Fibroblast of lung (primary cell): ENCODE measurements at regions not wholly inside any gene's neighbourhood (a gene's known extent, or its start where the extent isn't known, plus 50 kb on each side); places are given as distances from the start of the nearest gene placed in this dataset.

Experiments
- CTCF ChIP-seq, 2 donors: IDR thresholded peaks in 1 of 2; conservative IDR thresholded peaks in 1 of 2; 1 replicate in 1 of 2; 2 replicates in 1 of 2; pipeline ENCODE4 v1.5.1; 2011 to 2012; ENCODE audit warnings: low read length in 2 of 2, control low read depth in 1 of 2, inconsistent platforms in 1 of 2, low read depth in 1 of 2, mild to moderate bottlenecking in 1 of 2
- EZH2 ChIP-seq: IDR thresholded peaks from 2 replicates; pipeline ENCODE4 v1.5.1; 2012; ENCODE audit warnings: low read length, control low read depth, mild to moderate bottlenecking; ENCODE audit errors: missing control alignments

- TF ChIP-seq CTCF (conservative IDR thresholded peaks at IDR 0.05 in 1 of 2, IDR thresholded peaks at IDR 0.05 in 1 of 2; ENCODE audit: low read depth in 1 of 2, low read length in 2 of 2) (no peak), EZH2 (no peak)
Measured at GRCh38 chr13:107099661-107100060, 531.7 kb upstream of the ARGLU1 start.
